Chondrocyte (in vitro differentiated cells): ENCODE measurements at regions not wholly inside any gene's neighbourhood (a gene's known extent, or its start where the extent isn't known, plus 50 kb on each side); places are given as distances from the start of the nearest gene placed in this dataset.

Experiments used
- DNase-seq: peaks from one replicate; pipeline ENCODE4 v3.0.0; 2021; ENCODE audit warnings: mixed read lengths, low spot score
- H3K27ac Mint-ChIP-seq: one replicate; pipeline ENCODE4 v1.8.0; 2021; ENCODE audit warnings: mild to moderate bottlenecking, moderate library complexity, mixed read lengths; ENCODE audit not compliant: unreplicated experiment
- H3K27me3 Mint-ChIP-seq: 2 replicates; pipeline ENCODE4 v1.8.0; 2021; ENCODE audit warnings: low read depth, mixed read lengths
- H3K36me3 Mint-ChIP-seq: 2 replicates; pipeline ENCODE4 v1.8.0; 2021; ENCODE audit warnings: low read depth, mixed read lengths
- H3K4me1 Mint-ChIP-seq: 2 replicates; pipeline ENCODE4 v1.8.0; 2021; ENCODE audit warnings: low read depth, mild to moderate bottlenecking, mixed read lengths
- H3K4me3 Mint-ChIP-seq: one replicate; pipeline ENCODE4 v1.8.0; 2021; ENCODE audit warnings: mild to moderate bottlenecking, moderate library complexity, mixed read lengths; ENCODE audit not compliant: unreplicated experiment
- H3K9me3 Mint-ChIP-seq: 2 replicates; pipeline ENCODE4 v1.8.0; 2021; ENCODE audit warnings: low read depth, mixed read lengths
- TF ChIP-seq, protein P1 (sequence below): fragments of 200-600 bp; sonication (generic); IDR thresholded peaks from 2 replicates; pipeline ENCODE4 v1.5.0; 2021; ENCODE audit warnings: antibody characterized with exemption, mild to moderate bottlenecking, moderate library complexity

DNA sequence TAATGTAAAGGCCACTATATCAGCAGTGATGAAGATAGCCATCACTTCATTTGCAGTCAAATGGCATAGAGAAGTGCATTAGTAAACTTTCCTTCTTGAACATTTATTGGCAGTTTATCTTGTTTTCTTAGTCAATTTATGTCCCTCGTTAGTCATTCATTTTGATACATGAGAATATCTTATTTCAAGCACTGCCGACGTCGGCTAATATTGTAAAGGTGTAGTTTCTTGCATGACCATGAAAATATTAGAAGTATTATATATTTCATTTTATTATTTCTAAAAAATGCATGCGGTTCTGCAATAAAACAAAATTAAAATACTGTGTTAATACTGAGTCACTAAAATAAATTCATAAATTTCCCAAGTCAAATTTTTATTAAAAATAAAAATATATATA lies 751.6 kb upstream of the ROBO1 start:
- DNase-seq, result no peak
- H3K4me1 Mint-ChIP-seq, result no peaks in the 10 kb centered on the region
- H3K4me3 Mint-ChIP-seq, result no peak overlapping the region
- H3K27ac Mint-ChIP-seq, result no peak overlapping the region
- TF ChIP-seq, protein P1, sequence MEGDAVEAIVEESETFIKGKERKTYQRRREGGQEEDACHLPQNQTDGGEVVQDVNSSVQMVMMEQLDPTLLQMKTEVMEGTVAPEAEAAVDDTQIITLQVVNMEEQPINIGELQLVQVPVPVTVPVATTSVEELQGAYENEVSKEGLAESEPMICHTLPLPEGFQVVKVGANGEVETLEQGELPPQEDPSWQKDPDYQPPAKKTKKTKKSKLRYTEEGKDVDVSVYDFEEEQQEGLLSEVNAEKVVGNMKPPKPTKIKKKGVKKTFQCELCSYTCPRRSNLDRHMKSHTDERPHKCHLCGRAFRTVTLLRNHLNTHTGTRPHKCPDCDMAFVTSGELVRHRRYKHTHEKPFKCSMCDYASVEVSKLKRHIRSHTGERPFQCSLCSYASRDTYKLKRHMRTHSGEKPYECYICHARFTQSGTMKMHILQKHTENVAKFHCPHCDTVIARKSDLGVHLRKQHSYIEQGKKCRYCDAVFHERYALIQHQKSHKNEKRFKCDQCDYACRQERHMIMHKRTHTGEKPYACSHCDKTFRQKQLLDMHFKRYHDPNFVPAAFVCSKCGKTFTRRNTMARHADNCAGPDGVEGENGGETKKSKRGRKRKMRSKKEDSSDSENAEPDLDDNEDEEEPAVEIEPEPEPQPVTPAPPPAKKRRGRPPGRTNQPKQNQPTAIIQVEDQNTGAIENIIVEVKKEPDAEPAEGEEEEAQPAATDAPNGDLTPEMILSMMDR, result no peak
- H3K27me3 Mint-ChIP-seq, result no peaks in the 10 kb centered on the region
- no peaks in the 10 kb centered on the region for H3K9me3 Mint-ChIP-seq
- no peaks in the 10 kb centered on the region for H3K36me3 Mint-ChIP-seq

GRCh38 chr3:80496452-80496851 lies 728.7 kb upstream of the ROBO1 start:
- Mint-ChIP-seq H3K9me3 (no peaks in the 10 kb centered on the region), H3K36me3 (no peaks in the 10 kb centered on the region), H3K4me1 (no peaks in the 10 kb centered on the region), H3K4me3 (no peak overlapping the region), H3K27me3 (peaks cover 5% of the 10 kb centered on the region), H3K27ac (no peak overlapping the region)
- DNase-seq, result no peak
- TF ChIP-seq, protein P1, result no peak

DNA sequence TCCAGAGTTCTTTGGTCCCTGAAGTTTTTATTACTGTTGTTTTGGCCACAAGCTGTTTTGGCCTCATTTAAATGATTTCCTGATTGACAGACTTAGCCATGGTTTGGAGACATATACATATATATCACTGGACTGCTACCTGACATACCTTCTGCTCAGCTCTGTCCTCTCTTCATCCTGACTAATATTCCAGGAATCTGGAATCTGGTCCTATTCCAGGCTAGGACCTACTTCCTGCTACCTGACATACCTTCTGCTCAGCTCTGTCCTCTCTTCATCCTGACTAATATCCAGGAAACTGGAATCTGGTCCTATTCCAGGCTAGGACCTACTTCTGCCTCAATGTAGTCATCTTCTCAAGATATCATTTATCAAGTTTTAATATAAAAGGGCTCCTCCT lies 724.4 kb upstream of the ROBO1 start:
- H3K27ac Mint-ChIP-seq, result no peak overlapping the region
- H3K4me3 Mint-ChIP-seq, result no peak overlapping the region
- no peaks in the 10 kb centered on the region for H3K36me3 Mint-ChIP-seq
- no peak for DNase-seq
- no peaks in the 10 kb centered on the region for H3K9me3 Mint-ChIP-seq
- no peaks in the 10 kb centered on the region for H3K4me1 Mint-ChIP-seq
- peaks cover 10% of the 10 kb centered on the region for H3K27me3 Mint-ChIP-seq
- TF ChIP-seq, protein P1, result no peak

GRCh38 chr3:80472961-80473360 lies 705.2 kb upstream of the ROBO1 start:
- no peak overlapping the region for H3K27ac Mint-ChIP-seq
- peak; percentile 43 for DNase-seq
- H3K36me3 Mint-ChIP-seq, result no peaks in the 10 kb centered on the region
- H3K9me3 Mint-ChIP-seq, result no peaks in the 10 kb centered on the region
- TF ChIP-seq, protein P1, result no peak
- H3K4me3 Mint-ChIP-seq, result no peak overlapping the region
- H3K4me1 Mint-ChIP-seq, result peaks cover 2% of the 10 kb centered on the region
- no peaks in the 10 kb centered on the region for H3K27me3 Mint-ChIP-seq

DNA sequence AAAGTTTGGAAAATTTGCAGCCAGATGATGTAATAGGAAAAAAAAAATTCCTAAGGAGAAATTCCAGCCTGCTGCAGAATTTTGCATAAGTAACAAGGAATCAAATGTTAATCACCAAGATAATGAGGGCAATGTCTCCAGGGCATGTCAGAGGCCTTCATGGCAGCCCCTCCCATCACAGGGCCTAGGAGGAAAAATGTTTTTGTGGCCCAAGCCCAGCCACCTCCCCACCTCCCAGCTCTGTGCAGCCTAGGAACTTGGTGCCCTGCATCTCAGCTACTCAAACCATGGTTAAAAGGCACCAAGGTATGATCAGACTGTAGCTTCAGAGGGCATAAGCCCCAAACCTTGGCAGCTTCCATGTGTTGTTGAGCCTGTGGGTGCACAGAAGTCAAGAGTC lies 704.7 kb upstream of the ROBO1 start:
- DNase-seq, result peak; percentile 32
- no peak overlapping the region for H3K27ac Mint-ChIP-seq
- H3K27me3 Mint-ChIP-seq, result no peaks in the 10 kb centered on the region
- no peak overlapping the region for H3K4me3 Mint-ChIP-seq
- H3K9me3 Mint-ChIP-seq, result no peaks in the 10 kb centered on the region
- TF ChIP-seq, protein P1, result no peak
- H3K4me1 Mint-ChIP-seq, result peaks cover 2% of the 10 kb centered on the region
- H3K36me3 Mint-ChIP-seq, result no peaks in the 10 kb centered on the region
